GM19351 (cell line): ENCODE measurements at regions not wholly inside any gene's neighbourhood (a gene's known extent, or its start where the extent isn't known, plus 50 kb on each side); places are given as distances from the start of the nearest gene placed in this dataset.

Experiments
- ATAC-seq: cut with Tn5 transposase; IDR thresholded peaks from one replicate; pipeline ENCODE4 v1.9.1; 2021; ENCODE audit warnings: mild to moderate bottlenecking, moderate library complexity; ENCODE audit not compliant: unreplicated experiment

GRCh38 chr14:40618225-40618898 is 988.3 kb upstream of the LRFN5 start:
- ATAC-seq: no peak

DNA sequence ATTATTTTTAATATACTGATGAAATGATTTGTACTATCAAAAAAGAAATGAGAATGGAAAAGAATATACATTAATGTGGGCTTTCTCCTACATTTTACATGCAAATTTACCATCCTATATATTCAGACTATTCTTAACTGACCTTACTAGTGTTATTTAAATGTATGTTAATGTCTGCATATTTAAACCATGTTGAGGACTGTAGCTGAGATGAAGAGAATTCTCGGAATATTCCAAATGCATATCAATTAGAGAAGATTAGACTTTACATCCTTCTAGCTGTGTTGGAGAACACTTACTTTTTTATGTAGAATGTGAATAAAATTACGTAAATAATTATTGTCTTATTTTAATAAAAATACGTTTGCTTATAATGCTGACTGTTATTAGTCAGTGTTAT is 990.1 kb upstream of the LRFN5 start:
- ATAC-seq: no peak

DNA sequence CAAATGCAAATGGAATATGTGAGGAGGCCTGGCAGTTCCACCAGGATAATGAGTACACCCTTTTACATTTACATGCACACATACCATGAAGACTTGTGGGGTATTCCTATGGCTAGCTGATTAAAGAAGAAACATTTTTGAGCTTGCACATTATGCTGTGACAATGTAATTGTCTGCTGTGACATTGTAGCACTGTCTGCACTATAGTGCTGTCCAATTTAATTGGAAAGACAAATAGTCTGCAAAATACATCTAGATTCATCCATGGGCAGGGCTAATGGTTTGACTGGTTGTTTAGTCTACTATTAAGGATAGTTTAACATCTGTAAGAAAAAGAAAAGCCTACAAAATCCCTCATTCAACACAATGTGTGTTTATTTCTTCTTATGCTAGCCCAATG is 1005.6 kb upstream of the LRFN5 start:
- no peak for ATAC-seq

- no peak for ATAC-seq
Observed at GRCh38 chr14:40599725-40600124, 1007.0 kb upstream of the LRFN5 start.

DNA sequence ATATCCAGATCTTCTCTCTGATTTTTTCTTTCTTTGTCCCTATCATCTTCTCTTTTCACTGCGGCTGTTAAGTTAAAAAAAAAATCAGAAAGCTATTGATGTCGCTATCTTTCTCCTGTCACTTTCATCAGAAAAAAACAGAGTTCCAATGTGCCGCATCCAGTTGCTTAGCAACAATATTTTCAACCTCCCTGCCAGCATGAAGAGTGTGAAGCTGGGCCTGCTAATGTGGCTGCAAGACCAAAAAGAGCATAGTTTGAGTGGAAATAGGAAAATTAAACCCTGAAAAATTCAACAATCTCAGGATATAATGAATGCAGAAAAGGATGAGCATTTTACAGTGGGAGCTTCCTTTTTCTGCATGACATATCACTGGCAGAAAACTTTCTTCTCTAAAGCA is 1025.4 kb upstream of the LRFN5 start:
- no peak for ATAC-seq

GRCh38 chr14:40576880-40577478 is 1029.7 kb upstream of the LRFN5 start:
- ATAC-seq: no peak

- no peak for ATAC-seq
Observed at GRCh38 chr14:40574780-40575179, 1031.9 kb upstream of the LRFN5 start.

GRCh38 chr14:40525314-40525713 is 1081.4 kb upstream of the LRFN5 start:
- no peak for ATAC-seq

GRCh38 chr14:40523123-40523522 is 1083.6 kb upstream of the LRFN5 start:
- ATAC-seq: no peak

DNA sequence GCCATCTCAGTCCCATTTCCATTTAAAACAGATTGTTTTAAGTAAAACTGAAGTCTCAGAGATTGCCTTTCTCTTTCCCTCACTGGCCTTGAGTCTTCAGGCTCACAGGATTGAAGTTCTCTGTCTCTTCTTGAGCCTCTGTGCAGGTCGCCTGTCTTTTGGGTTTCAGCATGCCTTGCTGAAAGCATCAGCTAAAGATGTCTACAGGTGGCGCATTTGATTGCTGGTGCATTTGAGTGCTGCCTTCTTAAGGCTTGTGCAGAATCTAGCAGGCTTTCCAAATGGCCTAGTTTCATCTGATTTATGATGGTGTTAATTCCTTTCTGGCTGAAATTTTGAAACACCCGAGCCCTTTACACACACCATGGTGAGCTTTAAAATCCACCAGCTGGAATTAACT is 1062.2 kb upstream of the FBXO33 start:
- no peak for ATAC-seq

DNA sequence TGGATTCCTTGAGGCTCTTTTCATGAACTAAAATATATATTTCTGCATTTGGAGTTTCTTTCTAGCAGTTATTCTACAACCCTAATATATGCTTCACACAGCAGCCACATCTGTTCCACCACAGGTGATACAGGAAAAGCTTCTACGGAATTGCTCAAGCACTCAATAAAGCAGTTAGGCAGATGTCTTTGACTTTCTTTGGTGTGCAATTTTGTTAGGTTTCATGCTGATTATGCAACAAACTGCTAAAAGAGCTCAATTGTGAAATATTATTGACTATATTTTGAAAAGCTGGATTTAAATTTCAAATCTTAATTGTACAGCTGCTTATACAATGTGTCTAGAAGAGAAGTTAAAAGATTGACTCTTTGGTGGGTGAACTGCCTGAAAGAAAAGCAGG is 1055.6 kb upstream of the FBXO33 start:
- ATAC-seq: no peak

DNA sequence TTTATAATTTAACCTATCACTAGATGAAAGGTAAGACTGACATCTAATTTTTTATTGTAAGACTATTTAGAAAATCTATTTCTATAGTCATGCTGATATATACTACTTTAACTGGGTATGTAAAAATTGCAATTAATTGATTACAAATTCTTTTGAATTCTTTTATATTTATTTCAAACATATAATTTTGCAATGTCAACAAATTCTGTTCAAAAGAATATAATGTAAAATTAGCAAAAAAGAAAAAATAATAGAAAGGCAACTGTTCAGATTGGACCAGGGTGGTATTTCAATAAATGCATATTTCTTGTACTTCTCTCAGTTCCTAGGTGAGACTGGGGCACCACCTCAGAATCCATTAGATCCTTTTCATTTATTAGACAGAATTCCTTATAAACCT is 1053.5 kb upstream of the FBXO33 start:
- no peak for ATAC-seq

GRCh38 chr14:40476005-40476404 is 1043.8 kb upstream of the FBXO33 start:
- ATAC-seq: no peak

GRCh38 chr14:40467969-40468368 is 1035.7 kb upstream of the FBXO33 start:
- no peak for ATAC-seq

DNA sequence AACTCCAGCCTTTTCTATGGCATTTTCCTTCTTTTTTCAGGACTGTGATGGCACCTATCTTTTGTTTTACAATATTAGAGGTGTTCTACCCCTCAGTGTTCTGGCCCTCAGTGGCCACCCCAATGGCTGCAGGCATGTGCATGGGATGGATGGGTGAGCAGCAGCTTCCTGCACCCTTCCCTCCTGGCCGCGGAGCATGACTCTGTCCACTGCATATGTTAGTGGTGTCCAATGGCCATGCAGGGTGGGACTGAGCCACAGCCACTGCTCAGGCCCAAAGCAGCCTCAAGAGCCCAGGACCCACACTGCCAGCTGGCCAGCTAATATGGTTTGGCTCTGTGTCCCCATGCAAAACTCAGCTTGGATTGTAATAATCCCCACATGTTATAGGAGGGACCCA is 1032.3 kb upstream of the FBXO33 start:
- ATAC-seq: no peak

- ATAC-seq: no peak
Observed at GRCh38 chr14:40463886-40464285, 1031.7 kb upstream of the FBXO33 start.

GRCh38 chr14:40452674-40453073 is 1020.4 kb upstream of the FBXO33 start:
- ATAC-seq: no peak

GRCh38 chr14:40447017-40447416 is 1014.8 kb upstream of the FBXO33 start:
- no peak for ATAC-seq

- no peak for ATAC-seq
Observed at GRCh38 chr14:40445020-40445419, 1012.8 kb upstream of the FBXO33 start.

DNA sequence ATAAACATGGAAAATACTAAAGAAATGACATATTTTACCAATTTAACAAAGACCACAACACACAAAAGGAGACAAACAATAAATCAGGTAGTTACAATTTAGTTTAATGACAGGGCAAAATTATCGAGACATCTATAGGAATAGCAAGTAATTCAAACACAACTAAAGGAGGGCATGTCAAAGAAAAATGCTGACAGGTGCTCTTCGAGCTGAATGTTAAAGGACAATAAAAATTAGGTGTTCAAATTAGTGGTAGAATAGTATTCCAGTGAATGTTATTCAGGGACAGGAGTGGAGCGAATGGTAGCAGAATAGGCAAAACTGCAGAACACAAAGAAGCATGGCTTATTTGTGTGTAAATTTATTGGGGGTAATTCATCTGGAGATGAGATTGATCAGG is 1004.3 kb upstream of the FBXO33 start:
- ATAC-seq: no peak

GRCh38 chr14:40417777-40418401 is 985.7 kb upstream of the FBXO33 start:
- no peak for ATAC-seq

- ATAC-seq: no peak
Observed at GRCh38 chr14:40416565-40416964, 984.3 kb upstream of the FBXO33 start.

DNA sequence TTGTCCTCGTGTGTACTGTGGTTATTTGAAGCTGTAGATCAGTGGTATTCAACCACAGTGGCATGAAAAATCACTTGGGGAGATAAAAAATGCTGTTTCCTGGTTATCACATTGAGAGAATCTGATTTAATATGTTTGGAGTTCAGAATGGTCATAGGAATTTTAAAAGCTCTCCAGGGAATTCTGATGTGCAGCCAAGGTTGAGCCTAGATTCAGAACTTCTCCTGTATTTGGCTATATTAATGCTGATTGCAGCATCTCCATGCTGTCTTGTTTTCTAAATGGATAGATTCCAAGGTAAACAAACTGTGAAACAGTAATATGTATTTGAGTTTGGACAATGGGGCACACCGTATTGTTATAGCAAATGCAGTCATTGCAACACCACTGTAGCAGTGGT is 982.2 kb upstream of the FBXO33 start:
- ATAC-seq: no peak
